NB4 (cell line): ENCODE measurements at regions not wholly inside any gene's neighbourhood (a gene's known extent, or its start where the extent isn't known, plus 50 kb on each side); places are given as distances from the start of the nearest gene placed in this dataset.

Experiments
- POLR2A ChIP-seq: IDR thresholded peaks from 2 replicates; pipeline ENCODE4 v1.6.1; 2011; ENCODE audit warnings: mild to moderate bottlenecking; ENCODE audit not compliant: insufficient read length; ENCODE audit errors: extremely low read depth
- TF ChIP-seq, protein P1 (sequence below): IDR thresholded peaks from 2 replicates; pipeline ENCODE4 v1.6.1; 2011; ENCODE audit warnings: low read depth, low read length
- TF ChIP-seq, protein P2 (sequence below): IDR thresholded peaks from one replicate; pipeline ENCODE4 v1.5.1; 2012; ENCODE audit warnings: low read depth, low read length

DNA sequence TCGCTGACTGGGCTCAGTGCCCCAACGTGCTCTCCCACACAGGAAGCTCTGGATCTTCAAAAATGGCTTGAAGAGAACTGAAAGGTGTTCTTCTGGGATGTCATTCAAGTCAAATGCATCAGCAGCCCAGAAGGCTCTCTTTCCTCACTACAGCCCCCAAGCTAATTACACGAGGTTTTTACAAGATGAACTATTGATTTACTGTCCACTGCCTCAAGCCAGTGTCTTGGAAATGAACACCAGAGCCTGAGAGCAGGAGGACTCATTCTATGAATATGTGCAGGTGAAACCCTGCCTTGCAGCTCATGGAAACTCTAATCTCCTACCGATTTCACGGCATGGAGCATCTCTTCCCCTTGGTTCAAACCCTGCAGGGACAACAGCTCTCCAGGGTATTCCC lies 98.9 kb upstream of the CST7 start:
- TF ChIP-seq, protein P1, sequence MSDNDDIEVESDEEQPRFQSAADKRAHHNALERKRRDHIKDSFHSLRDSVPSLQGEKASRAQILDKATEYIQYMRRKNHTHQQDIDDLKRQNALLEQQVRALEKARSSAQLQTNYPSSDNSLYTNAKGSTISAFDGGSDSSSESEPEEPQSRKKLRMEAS, result no peak
- no peak for TF ChIP-seq POLR2A
- TF ChIP-seq, protein P2, sequence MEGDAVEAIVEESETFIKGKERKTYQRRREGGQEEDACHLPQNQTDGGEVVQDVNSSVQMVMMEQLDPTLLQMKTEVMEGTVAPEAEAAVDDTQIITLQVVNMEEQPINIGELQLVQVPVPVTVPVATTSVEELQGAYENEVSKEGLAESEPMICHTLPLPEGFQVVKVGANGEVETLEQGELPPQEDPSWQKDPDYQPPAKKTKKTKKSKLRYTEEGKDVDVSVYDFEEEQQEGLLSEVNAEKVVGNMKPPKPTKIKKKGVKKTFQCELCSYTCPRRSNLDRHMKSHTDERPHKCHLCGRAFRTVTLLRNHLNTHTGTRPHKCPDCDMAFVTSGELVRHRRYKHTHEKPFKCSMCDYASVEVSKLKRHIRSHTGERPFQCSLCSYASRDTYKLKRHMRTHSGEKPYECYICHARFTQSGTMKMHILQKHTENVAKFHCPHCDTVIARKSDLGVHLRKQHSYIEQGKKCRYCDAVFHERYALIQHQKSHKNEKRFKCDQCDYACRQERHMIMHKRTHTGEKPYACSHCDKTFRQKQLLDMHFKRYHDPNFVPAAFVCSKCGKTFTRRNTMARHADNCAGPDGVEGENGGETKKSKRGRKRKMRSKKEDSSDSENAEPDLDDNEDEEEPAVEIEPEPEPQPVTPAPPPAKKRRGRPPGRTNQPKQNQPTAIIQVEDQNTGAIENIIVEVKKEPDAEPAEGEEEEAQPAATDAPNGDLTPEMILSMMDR, result no peak
